Spleen (tissue), 11 donors: ENCODE measurements at regions not wholly inside any gene's neighbourhood (a gene's known extent, or its start where the extent isn't known, plus 50 kb on each side); places are given as distances from the start of the nearest gene placed in this dataset.

Experiments
- DNase-seq: peaks from one replicate; pipeline ENCODE4 v3.0.0-alpha.2; 2020
- H3K27ac ChIP-seq, 8 donors: fragments of 200-600 bp; sonication (generic) in 7 of 8; 1 replicate in 4 of 8; 2 replicates in 4 of 8; pipeline versions ENCODE4 v1.5.0 to v1.8.0; 2016 to 2021; ENCODE audit warnings: inconsistent platforms in 4 of 8, mild to moderate bottlenecking in 4 of 8, moderate library complexity in 1 of 8
- H3K27me3 ChIP-seq, 7 donors: fragments of 200-600 bp; sonication (generic) in 6 of 7; replicated peaks in 1 of 7; 1 replicate in 4 of 7; 2 replicates in 3 of 7; pipeline versions ENCODE4 v1.5.0 to v1.8.0; 2016 to 2021; ENCODE audit warnings: inconsistent platforms in 3 of 7, mild to moderate bottlenecking in 1 of 7
- H3K36me3 ChIP-seq, 6 donors: fragments of 200-600 bp; sonication (generic) in 5 of 6; 1 replicate in 4 of 6; 2 replicates in 2 of 6; pipeline versions ENCODE4 v1.5.0 to v1.8.0; 2016 to 2021; ENCODE audit warnings: inconsistent platforms in 2 of 6
- H3K4me1 ChIP-seq, 6 donors: fragments of 200-600 bp; sonication (generic) in 5 of 6; 1 replicate in 3 of 6; 2 replicates in 3 of 6; pipeline versions ENCODE4 v1.5.0 to v1.8.0; 2016 to 2021; ENCODE audit warnings: inconsistent platforms in 3 of 6
- H3K4me3 ChIP-seq, 8 donors: fragments of 200-600 bp; sonication (generic) in 7 of 8; 1 replicate in 4 of 8; 2 replicates in 4 of 8; pipeline versions ENCODE4 v1.5.0 to v1.8.0; 2016 to 2021; ENCODE audit warnings: inconsistent platforms in 4 of 8, mild to moderate bottlenecking in 4 of 8, moderate library complexity in 2 of 8
- H3K9me3 ChIP-seq, 8 donors: fragments of 200-600 bp; sonication (generic) in 7 of 8; 1 replicate in 4 of 8; 2 replicates in 4 of 8; pipeline versions ENCODE4 v1.5.0 to v1.8.0; 2016 to 2021; ENCODE audit warnings: inconsistent platforms in 4 of 8
- POLR2A ChIP-seq, 3 donors: fragments of 450-650 bp; IDR thresholded peaks; one replicate each; pipeline ENCODE4 v1.5.1; 2017; ENCODE audit warnings: antibody characterized with exemption in 3 of 3, mild to moderate bottlenecking in 1 of 3
- POLR2AphosphoS5 ChIP-seq, 3 donors: sonication (generic); formaldehyde crosslinking; IDR thresholded peaks; one replicate each; pipeline ENCODE4 v1.5.1; 2017; ENCODE audit warnings: antibody characterized with exemption in 3 of 3
- WGBS, 5 donors: extraction: QIAGEN DNeasy Blood & Tissue Kit in 3 of 5; methylation state at CpG; one replicate each; pipeline versions ENCODE4 v1.1.5 to v1.1.7; 2013 to 2018; 5-methylcytosine and 5-hydroxymethylcytosine counted together
- intact Hi-C: fragments of 100-400 bp; cut with DNase I; formaldehyde crosslinking; loops from one replicate; pipeline ENCODE4 v1.15.0; 2023; ENCODE audit warnings: low total_unique reads
- TF ChIP-seq, protein P1 (sequence below), 11 experiments: fragments of 200-600 bp in 7 of 11; fragments of 450-650 bp in 4 of 11; sonication (generic) in 4 of 11; IDR thresholded peaks in 8 of 11; conservative IDR thresholded peaks in 3 of 11; 1 replicate in 7 of 11; 2 replicates in 4 of 11; pipeline versions ENCODE4 v1.4.0 to v1.8.0; 2016 to 2021; ENCODE audit warnings: antibody characterized with exemption in 11 of 11, inconsistent platforms in 4 of 11, mild to moderate bottlenecking in 1 of 11
- donor health status: healthy with polysubstance abuse.
- donor health status: DM: no; HTN: no; CAD: no; lungs with moderate emphysema.
- donor health status: DM: no; HTN: no; CAD: no.
- donor health status: Bipolar disorder and iron deficiency.
- donor health status: healthy.
- donor health status: DM: no; HTN: no; CAD: no.
- donor health status: DM: yes; HTN: yes; CAD: no.

DNA sequence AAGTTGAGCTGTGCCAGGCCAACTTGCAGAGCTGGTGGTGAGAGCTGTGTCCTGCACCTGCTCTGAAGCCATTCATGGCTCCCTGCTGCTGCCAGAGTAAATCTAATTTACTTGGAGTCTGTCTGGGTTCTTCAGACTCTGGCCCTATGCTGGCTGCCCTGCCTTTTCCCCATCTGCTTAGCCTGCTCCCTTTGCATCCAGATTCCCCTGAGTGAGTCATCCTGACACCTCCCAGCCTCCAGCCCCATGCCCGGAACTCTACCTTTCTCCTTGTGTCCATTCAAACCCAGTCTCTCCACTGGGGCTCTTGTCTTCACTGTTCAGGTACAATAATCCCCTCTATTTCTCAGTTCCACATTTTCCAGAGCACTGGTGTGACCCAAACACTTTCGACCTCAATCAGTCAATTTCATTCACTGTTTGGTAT is 434.4 kb upstream of the ZMIZ1 start:
- H3K27me3 ChIP-seq = peaks cover 0 to 9% (median 0%) of the 10 kb centered on the region in 7 donors
- H3K27ac ChIP-seq = no peak overlapping the region
- no peak overlapping the region for H3K4me3 ChIP-seq
- H3K36me3 ChIP-seq = no peaks in the 10 kb centered on the region
- 69 to 79% (median 72%) methylated on average over 2 of the region's 2 CpGs for WGBS, 5 donors
- DNase-seq = no peak
- intact Hi-C loops = no loop called here
- H3K4me1 ChIP-seq = no peaks in the 10 kb centered on the region
- no peaks in the 10 kb centered on the region for H3K9me3 ChIP-seq
- TF ChIP-seq POLR2A (IDR thresholded peaks at IDR 0.05) = no peak
- no peak for TF ChIP-seq POLR2AphosphoS5 (IDR thresholded peaks at IDR 0.05)
- TF ChIP-seq, protein P1, sequence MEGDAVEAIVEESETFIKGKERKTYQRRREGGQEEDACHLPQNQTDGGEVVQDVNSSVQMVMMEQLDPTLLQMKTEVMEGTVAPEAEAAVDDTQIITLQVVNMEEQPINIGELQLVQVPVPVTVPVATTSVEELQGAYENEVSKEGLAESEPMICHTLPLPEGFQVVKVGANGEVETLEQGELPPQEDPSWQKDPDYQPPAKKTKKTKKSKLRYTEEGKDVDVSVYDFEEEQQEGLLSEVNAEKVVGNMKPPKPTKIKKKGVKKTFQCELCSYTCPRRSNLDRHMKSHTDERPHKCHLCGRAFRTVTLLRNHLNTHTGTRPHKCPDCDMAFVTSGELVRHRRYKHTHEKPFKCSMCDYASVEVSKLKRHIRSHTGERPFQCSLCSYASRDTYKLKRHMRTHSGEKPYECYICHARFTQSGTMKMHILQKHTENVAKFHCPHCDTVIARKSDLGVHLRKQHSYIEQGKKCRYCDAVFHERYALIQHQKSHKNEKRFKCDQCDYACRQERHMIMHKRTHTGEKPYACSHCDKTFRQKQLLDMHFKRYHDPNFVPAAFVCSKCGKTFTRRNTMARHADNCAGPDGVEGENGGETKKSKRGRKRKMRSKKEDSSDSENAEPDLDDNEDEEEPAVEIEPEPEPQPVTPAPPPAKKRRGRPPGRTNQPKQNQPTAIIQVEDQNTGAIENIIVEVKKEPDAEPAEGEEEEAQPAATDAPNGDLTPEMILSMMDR (IDR thresholded peaks at IDR 0.05 in 8 of 11, conservative IDR thresholded peaks at IDR 0.05 in 3 of 11) = no peak

DNA sequence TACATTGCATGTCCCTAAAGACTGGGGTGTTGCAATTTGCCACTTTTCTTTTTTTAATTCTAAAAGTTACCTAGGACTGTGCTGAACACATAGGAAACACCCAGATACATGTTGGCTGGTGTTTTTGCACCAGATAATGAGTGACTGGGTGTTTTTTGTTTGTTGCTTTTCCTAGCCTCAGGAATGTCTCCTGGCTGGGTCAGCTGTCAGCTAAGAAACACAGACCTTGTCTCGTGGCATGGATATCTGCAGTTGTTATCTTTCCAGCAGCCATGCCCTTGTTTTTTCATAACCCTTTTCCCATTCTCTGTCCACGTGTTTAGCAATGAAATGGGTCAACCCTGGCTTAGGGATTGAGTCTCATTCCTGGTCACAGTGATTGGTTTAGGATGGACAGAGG is 433.9 kb upstream of the ZMIZ1 start:
- Histone ChIP-seq H3K27me3 (peaks cover 0 to 9% (median 0%) of the 10 kb centered on the region in 7 donors), H3K36me3 (no peaks in the 10 kb centered on the region), H3K4me1 (no peaks in the 10 kb centered on the region), H3K27ac (no peak overlapping the region), H3K9me3 (no peaks in the 10 kb centered on the region), H3K4me3 (no peak overlapping the region)
- WGBS, 5 donors = 56 to 70% (median 64%) methylated on average over 2 of the region's 2 CpGs
- TF ChIP-seq, protein P1 (IDR thresholded peaks at IDR 0.05 in 8 of 11, conservative IDR thresholded peaks at IDR 0.05 in 3 of 11) = no peak
- TF ChIP-seq POLR2A (IDR thresholded peaks at IDR 0.05) (no peak), POLR2AphosphoS5 (IDR thresholded peaks at IDR 0.05) (no peak)
- intact Hi-C loops = no loop called here
- no peak for DNase-seq

DNA sequence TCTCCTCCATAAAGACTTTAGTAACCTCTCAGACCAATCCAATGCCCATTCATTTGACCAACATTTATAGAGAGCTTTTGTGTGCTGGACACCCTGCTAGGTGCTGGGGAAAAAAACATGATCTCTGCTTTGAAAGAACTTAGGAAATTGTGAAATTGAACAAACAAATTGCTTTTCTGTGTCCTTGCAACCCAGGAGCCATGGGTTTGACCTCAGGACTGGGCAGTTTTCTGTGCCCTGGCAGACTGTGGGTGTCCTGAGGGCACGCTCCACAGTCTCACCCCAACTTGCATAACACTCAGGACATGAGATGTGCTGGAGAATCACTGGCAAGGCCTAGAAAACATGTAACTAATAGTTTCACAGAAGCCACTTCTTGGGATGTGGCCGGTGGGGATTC is 429.1 kb upstream of the ZMIZ1 start:
- Histone ChIP-seq H3K27ac (no peak overlapping the region), H3K27me3 (peaks cover 0 to 9% (median 0%) of the 10 kb centered on the region in 7 donors), H3K4me3 (no peak overlapping the region), H3K36me3 (no peaks in the 10 kb centered on the region), H3K9me3 (peaks cover 0 to 5% (median 0%) of the 10 kb centered on the region in 8 donors), H3K4me1 (peaks cover 0 to 14% (median 2%) of the 10 kb centered on the region in 6 donors)
- TF ChIP-seq POLR2AphosphoS5 (IDR thresholded peaks at IDR 0.05) = no peak
- TF ChIP-seq, protein P1 (IDR thresholded peaks at IDR 0.05 in 8 of 11, conservative IDR thresholded peaks at IDR 0.05 in 3 of 11) = no peak
- WGBS, 5 donors = 75 to 97% (median 85%) methylated on average over 2 of the region's 2 CpGs
- intact Hi-C loops = no loop called here
- no peak for DNase-seq

DNA sequence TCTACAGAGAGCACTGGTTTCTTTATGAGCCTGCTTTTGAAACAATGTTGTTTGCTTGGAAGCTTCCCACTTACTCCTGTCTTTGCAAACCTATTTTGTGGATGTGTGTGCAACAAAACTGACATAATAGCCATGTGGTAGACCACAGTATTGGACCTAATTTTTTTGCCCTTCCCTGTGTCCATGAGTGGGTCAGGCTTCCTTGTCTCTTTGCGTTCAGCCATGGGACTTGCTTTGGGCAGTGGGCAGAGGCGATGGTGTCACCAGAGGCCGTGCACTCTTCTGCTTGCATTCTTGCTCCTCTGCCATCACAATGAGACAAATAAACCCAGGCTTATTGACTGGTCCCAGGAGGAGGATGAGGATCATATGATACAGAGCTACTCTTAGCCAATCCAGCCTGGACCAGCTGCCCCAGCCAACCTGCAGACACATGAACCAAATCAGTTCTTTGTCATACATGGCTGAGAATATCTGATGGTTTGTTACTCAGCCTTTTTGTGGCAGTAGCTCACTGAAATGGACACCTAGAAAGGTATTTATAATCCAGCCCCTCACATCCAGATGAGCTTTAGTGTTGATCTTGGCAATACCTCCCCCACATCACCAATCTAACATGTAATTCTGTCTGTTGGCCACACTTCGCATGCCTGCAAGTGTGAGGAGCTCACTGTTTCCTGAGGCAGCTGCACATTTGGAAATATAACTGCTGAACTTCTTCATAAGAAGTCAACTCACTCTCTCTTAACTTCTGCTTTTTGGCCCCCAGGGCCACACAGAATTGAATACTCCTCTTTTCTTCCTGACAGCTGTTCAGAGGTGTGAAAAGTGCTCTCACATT is 427.8 kb upstream of the ZMIZ1 start:
- Histone ChIP-seq H3K4me3 (no peak overlapping the region), H3K27ac (peak overlapping the region in 2 of 8 donors; percentile 38 to 46), H3K9me3 (peaks cover 0 to 10% (median 0%) of the 10 kb centered on the region in 8 donors), H3K27me3 (peaks cover 0 to 1% (median 0%) of the 10 kb centered on the region in 7 donors), H3K4me1 (peaks cover 0 to 14% (median 2%) of the 10 kb centered on the region in 6 donors), H3K36me3 (no peaks in the 10 kb centered on the region)
- WGBS, 5 donors = 68 to 81% (median 75%) methylated on average over 4 of the region's 4 CpGs
- no peak for DNase-seq
- TF ChIP-seq POLR2A (IDR thresholded peaks at IDR 0.05) (no peak), POLR2AphosphoS5 (IDR thresholded peaks at IDR 0.05) (no peak)
- intact Hi-C loops = no loop called here
